Suprapubic skin (tissue), 4 donors: ENCODE measurements at regions not wholly inside any gene's neighbourhood (a gene's known extent, or its start where the extent isn't known, plus 50 kb on each side); places are given as distances from the start of the nearest gene placed in this dataset.

Source experiments
- DNase-seq, 2 donors: peaks; one replicate each; pipeline ENCODE4 v3.0.0-alpha.2; 2019; ENCODE audit warnings: low spot score in 2 of 2
- H3K27ac ChIP-seq: fragments of 200-600 bp; sonication (generic); one replicate; pipeline ENCODE4 v1.5.1; 2019
- H3K27me3 ChIP-seq: fragments of 200-600 bp; sonication (generic); one replicate; pipeline ENCODE4 v1.5.1; 2019
- H3K36me3 ChIP-seq: fragments of 200-600 bp; sonication (generic); one replicate; pipeline ENCODE4 v1.5.1; 2019
- H3K4me1 ChIP-seq: fragments of 200-600 bp; sonication (generic); one replicate; pipeline ENCODE4 v1.5.1; 2019
- H3K4me3 ChIP-seq: fragments of 200-600 bp; sonication (generic); one replicate; pipeline ENCODE4 v1.5.1; 2019; ENCODE audit warnings: mild to moderate bottlenecking
- H3K9me3 ChIP-seq: fragments of 200-600 bp; sonication (generic); one replicate; pipeline ENCODE4 v1.5.1; 2019
- EP300 ChIP-seq: sonication (generic); formaldehyde crosslinking; IDR thresholded peaks from one replicate; pipeline ENCODE4 v1.6.1; 2017; ENCODE audit warnings: antibody characterized with exemption
- POLR2A ChIP-seq, 2 donors: fragments of 450-650 bp; IDR thresholded peaks; one replicate each; pipeline ENCODE4 v1.6.1; 2017; ENCODE audit warnings: antibody characterized with exemption in 2 of 2, mild to moderate bottlenecking in 2 of 2, moderate library complexity in 2 of 2
- POLR2AphosphoS5 ChIP-seq, 3 donors: sonication (generic); formaldehyde crosslinking; IDR thresholded peaks; one replicate each; pipeline ENCODE4 v1.6.1; 2017; ENCODE audit warnings: antibody characterized with exemption in 3 of 3
- WGBS: methylation state at CpG from one replicate; pipeline ENCODE4 v1.1.5; 2018; 5-methylcytosine and 5-hydroxymethylcytosine counted together
- TF ChIP-seq, protein P1 (sequence below), 2 donors: fragments of 200-600 bp in 1 of 2; fragments of 450-650 bp in 1 of 2; sonication (generic) in 1 of 2; IDR thresholded peaks; one replicate each; pipeline ENCODE4 v1.5.1; 2016 to 2019; ENCODE audit warnings: antibody characterized with exemption in 2 of 2, mild to moderate bottlenecking in 1 of 2, moderate library complexity in 1 of 2

DNA sequence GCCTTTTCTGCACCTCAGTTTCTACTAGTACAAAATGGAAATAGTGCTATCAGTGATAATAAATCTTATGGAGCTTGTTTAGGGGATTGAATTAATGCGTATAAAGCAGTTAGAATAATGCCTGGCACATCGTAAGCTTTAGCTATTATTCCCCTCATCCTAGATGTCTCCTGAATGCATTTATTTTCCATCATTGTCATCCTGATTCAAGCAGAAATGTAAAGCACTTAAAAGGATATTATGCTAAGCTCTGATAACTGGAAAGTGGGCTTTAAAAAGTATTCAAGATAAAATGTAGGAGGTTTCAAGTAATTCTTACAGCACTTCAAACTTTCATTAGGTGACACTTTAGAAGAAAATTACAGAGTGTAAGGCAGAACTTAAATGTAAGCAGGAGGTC, 178.7 kb downstream of the RBM46 start:
- Histone ChIP-seq H3K4me3 (no peak overlapping the region), H3K9me3 (no peaks in the 10 kb centered on the region), H3K27me3 (no peaks in the 10 kb centered on the region), H3K36me3 (no peaks in the 10 kb centered on the region), H3K27ac (no peak overlapping the region), H3K4me1 (no peaks in the 10 kb centered on the region)
- 92% methylated on average over 2 of the region's 2 CpGs for WGBS
- TF ChIP-seq, protein P1, sequence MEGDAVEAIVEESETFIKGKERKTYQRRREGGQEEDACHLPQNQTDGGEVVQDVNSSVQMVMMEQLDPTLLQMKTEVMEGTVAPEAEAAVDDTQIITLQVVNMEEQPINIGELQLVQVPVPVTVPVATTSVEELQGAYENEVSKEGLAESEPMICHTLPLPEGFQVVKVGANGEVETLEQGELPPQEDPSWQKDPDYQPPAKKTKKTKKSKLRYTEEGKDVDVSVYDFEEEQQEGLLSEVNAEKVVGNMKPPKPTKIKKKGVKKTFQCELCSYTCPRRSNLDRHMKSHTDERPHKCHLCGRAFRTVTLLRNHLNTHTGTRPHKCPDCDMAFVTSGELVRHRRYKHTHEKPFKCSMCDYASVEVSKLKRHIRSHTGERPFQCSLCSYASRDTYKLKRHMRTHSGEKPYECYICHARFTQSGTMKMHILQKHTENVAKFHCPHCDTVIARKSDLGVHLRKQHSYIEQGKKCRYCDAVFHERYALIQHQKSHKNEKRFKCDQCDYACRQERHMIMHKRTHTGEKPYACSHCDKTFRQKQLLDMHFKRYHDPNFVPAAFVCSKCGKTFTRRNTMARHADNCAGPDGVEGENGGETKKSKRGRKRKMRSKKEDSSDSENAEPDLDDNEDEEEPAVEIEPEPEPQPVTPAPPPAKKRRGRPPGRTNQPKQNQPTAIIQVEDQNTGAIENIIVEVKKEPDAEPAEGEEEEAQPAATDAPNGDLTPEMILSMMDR (IDR thresholded peaks at IDR 0.05) = no peak
- TF ChIP-seq POLR2AphosphoS5 (IDR thresholded peaks at IDR 0.05) (no peak), POLR2A (IDR thresholded peaks at IDR 0.05) (no peak), EP300 (no peak)
- no peak for DNase-seq

DNA sequence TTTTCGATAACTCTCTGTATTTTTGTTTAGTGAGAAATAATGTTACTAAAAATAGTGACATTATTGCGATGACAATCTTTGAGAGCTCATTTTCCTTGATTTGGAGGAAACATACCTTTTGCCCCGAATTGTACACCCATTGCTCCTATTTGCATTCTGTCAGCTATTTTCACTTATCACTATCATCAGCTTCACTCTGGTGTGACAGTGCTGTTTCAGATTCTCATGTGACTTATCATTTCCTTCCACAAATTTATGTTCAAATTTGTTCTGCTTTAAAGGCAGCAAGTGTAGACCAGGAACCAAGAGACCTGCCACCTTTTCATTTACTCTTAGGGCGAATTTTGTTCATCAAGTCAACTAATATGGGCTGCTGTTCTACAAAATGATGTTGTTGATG, 179.4 kb downstream of the RBM46 start:
- TF ChIP-seq EP300 = no peak
- WGBS = 86% methylated on average over 4 of the region's 4 CpGs
- DNase-seq = no peak

DNA sequence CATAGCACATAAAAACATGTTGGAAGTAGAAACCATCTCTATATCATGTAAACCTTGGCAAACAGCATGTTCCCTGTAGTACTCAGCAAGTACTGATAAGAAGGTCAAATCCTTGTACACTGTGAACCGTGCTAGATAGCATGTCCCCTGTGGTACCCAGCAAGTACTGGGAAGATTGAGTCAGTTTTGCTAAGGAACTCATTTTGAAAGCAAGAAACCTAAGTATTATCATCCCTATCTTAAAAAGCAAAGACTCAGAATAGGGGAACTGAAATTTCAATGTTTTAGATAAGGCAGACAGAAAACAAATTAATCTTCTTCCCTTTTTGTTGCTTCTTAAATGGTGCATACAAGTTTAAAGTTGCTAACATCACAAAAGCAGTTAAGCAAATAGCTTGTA, 180.2 kb downstream of the RBM46 start:
- Histone ChIP-seq H3K27ac (no peak overlapping the region), H3K4me3 (no peak overlapping the region), H3K36me3 (no peaks in the 10 kb centered on the region), H3K27me3 (no peaks in the 10 kb centered on the region), H3K4me1 (no peaks in the 10 kb centered on the region), H3K9me3 (no peaks in the 10 kb centered on the region)
- TF ChIP-seq, protein P1 (IDR thresholded peaks at IDR 0.05) = no peak
- TF ChIP-seq POLR2A (IDR thresholded peaks at IDR 0.05) (no peak), POLR2AphosphoS5 (IDR thresholded peaks at IDR 0.05) (no peak), EP300 (no peak)
- DNase-seq = no peak
- 71% methylated on average over 1 of the region's 1 CpG for WGBS

More for the DNA sequence above, 179.4 kb downstream of the RBM46 start:
- Histone ChIP-seq H3K4me3 (no peak overlapping the region), H3K4me1 (no peaks in the 10 kb centered on the region), H3K27ac (no peak overlapping the region), H3K27me3 (no peaks in the 10 kb centered on the region), H3K9me3 (no peaks in the 10 kb centered on the region), H3K36me3 (no peaks in the 10 kb centered on the region)

DNA sequence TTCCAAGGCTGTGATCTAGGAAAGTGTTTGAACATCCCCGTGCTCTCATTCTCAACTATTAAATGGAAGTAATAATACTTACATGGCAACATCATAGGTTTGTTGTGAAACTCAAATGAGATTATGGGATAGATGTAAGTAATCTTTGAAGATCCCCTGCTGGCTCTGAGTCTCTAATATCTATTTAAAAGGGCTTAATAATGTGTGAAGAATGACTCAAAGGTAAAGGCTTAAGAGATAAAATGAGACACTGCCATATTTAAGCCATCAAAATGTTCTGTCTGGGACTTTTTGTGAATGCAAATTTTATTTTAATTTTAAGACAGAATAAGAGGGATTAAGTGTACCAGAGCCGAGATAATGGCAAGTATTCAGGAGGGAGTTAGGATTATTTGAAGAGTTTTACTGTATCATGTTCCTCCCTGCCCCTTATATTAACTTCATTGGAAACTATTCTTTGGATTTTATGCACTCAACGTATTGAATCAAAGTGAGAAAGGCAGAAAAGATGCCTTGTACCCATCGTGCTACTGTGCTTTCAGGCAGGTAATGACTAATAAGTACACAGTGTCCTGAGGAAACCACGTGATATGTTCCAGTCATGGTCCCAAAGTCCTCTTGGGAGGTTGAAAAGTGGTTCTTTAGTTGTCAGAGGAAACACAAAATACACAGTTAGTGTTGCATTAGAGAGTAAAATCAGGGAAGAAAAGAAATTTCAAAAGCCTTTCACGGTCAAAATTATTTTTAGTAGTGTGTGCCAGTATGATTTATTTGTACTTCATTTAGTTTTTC, 192.4 kb downstream of the RBM46 start:
- no peaks in the 10 kb centered on the region for H3K36me3 ChIP-seq

DNA sequence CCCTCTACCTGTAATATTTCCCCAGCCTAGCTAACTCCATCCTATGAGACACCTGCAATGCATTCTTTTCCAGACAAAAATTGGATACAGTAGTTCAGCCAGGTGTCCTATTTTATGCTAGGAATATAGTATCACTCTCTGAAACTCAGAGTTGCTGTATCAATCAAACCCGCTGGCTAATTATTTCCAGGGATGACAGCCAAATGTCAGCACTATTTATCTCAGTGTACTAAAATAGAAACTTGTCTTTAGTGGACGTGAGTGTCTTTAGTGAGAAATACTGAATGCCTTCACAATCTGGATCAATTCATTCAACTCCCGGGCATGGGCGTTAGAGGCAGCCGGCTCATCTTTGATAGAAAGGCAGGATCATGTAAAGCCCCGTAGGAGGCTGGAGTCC, 196.2 kb downstream of the RBM46 start:
- WGBS = 80% methylated on average over 6 of the region's 6 CpGs
- TF ChIP-seq EP300 = no peak
- no peak for DNase-seq
- H3K9me3 ChIP-seq = no peaks in the 10 kb centered on the region
- no peak overlapping the region for H3K27ac ChIP-seq
- H3K4me1 ChIP-seq = no peaks in the 10 kb centered on the region
- no peaks in the 10 kb centered on the region for H3K27me3 ChIP-seq
- H3K36me3 ChIP-seq = no peaks in the 10 kb centered on the region
- no peak overlapping the region for H3K4me3 ChIP-seq

More for the DNA sequence above, 192.4 kb downstream of the RBM46 start:
- Histone ChIP-seq H3K27ac (no peak overlapping the region), H3K4me3 (no peak overlapping the region), H3K27me3 (no peaks in the 10 kb centered on the region), H3K9me3 (no peaks in the 10 kb centered on the region), H3K4me1 (no peaks in the 10 kb centered on the region)
- TF ChIP-seq EP300 (no peak), POLR2A (IDR thresholded peaks at IDR 0.05) (no peak), POLR2AphosphoS5 (IDR thresholded peaks at IDR 0.05) (no peak)
- TF ChIP-seq, protein P1 (IDR thresholded peaks at IDR 0.05) = no peak
- no peak for DNase-seq
- 74% methylated on average over 6 of the region's 6 CpGs for WGBS

DNA sequence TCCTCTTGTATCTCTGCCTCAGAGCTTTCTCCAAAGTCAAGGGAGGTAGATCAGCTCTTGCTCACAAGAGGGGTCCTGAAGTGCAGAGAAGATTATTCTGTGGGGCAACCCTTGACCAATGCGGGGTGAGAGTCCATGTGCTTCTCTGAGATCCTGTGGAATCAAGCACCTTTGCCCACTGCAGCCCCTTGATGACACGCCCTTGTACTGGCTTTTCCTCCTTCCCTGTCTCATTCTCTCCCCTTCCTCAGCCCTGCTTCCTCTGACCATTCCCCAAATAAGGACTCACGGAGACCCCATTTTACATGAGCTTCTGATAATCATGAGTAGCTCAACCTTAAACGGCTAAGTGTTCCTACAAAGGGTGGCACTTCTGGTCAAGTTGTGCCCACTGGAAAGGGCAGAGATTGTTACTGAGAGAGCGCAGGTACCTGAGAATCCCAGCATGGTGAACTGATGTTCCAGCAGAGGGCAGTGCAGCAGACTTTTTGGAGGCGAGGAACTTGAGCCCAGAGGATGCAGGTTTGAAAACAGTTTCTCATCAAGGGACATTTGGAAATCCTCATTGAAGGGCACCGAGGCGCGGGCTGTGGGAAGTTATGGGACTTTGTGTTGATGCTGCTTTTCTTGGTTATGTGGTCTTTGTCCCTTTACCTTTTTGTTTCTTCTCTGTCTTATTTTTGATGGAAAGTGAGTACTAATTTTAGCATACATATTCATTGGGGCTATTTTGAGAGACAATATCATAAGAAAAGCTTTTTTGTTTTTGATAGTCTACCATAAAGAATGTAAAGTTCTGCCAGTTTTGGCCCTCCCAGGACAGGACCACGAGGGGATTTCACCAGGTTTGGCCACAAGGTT, 201.3 kb downstream of the RBM46 start:
- WGBS = 28% methylated on average over 10 of the region's 10 CpGs
- no peak for DNase-seq
- no peaks in the 10 kb centered on the region for H3K4me1 ChIP-seq

More for the DNA sequence above, 201.3 kb downstream of the RBM46 start:
- H3K27ac ChIP-seq = no peak overlapping the region
- no peaks in the 10 kb centered on the region for H3K9me3 ChIP-seq
- H3K27me3 ChIP-seq = no peaks in the 10 kb centered on the region
- no peaks in the 10 kb centered on the region for H3K36me3 ChIP-seq
- TF ChIP-seq EP300 = no peak
- TF ChIP-seq, protein P1 (IDR thresholded peaks at IDR 0.05) = peak in 1 of 2 donors; percentile 54
- H3K4me3 ChIP-seq = no peak overlapping the region
